HL-60 (cell line): ENCODE measurements at regions not wholly inside any gene's neighbourhood (a gene's known extent, or its start where the extent isn't known, plus 50 kb on each side); places are given as distances from the start of the nearest gene placed in this dataset.

Experiments
- DNase-seq, 2 experiments: peaks; one replicate each; pipeline ENCODE4 v3.0.0-alpha.2; 2010 to 2020; ENCODE audit warnings: low read depth in 1 of 2, low spot score in 1 of 2
- H3K27ac ChIP-seq: fragments of 250-450 bp; sonication (Bioruptor Pico); replicated peaks from 2 replicates; pipeline ENCODE4 v1.5.1; 2020; ENCODE audit warnings: mild to moderate bottlenecking, moderate library complexity
- H3K27me3 ChIP-seq: fragments of 250-450 bp; sonication (Bioruptor Pico); 2 replicates; pipeline ENCODE4 v1.5.1; 2021; ENCODE audit warnings: mild to moderate bottlenecking, moderate library complexity; ENCODE audit not compliant: insufficient read depth, poor library complexity, severe bottlenecking
- H3K4me3 ChIP-seq: replicated peaks from 2 replicates; pipeline ENCODE4 v1.5.1; 2011; ENCODE audit warnings: mild to moderate bottlenecking, control low read depth, low read length; ENCODE audit not compliant: insufficient read depth
- GABPA ChIP-seq: IDR thresholded peaks from 2 replicates; pipeline ENCODE4 v1.6.1; 2012; ENCODE audit warnings: low read depth
- POLR2AphosphoS5 ChIP-seq: IDR thresholded peaks from 2 replicates; pipeline ENCODE4 v1.6.1; 2012; ENCODE audit warnings: low read depth
- SPI1 ChIP-seq: IDR thresholded peaks from 2 replicates; pipeline ENCODE4 v1.6.1; 2012; ENCODE audit warnings: low read depth, mild to moderate bottlenecking, borderline replicate concordance
- TF ChIP-seq, protein P1 (sequence below): IDR thresholded peaks from 2 replicates; pipeline ENCODE4 v1.6.1; 2012; ENCODE audit warnings: low read depth; ENCODE audit not compliant: insufficient replicate concordance
- TF ChIP-seq, protein P2 (sequence below): IDR thresholded peaks from one replicate; pipeline ENCODE4 v1.5.1; 2011; ENCODE audit warnings: low read length, control low read depth, inconsistent platforms; ENCODE audit not compliant: insufficient read depth

DNA sequence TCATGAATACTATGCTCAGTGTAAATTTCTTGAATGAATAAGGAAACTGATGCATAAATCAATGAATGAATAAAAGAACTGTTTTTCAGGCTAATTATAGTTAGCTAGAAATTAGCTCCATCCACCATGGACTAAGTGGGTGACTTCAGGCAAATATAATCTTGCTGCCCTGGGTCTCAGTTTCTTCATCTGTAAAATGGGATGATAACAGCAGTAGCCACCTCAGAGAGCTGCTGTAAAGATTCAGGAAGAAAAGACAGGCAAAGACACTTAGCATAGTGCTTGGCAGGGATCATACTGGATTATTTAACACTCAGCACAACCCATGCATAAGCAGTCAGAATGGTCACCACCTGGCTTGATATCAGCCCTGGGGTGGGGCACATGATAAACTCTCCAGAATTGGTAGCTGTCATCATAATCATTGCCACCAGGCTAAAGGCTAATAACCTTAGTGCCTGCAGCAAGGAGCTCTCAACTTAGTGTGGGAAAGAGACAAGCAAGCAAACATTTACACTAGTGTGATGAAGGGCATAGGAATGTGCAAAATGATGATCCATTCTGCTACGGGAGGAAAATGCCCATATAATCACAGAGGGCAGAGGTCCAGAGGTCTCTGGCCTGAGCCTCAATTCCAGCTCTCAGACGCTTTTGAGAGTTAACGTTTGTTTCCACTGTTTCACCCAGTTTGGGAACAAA is 234.7 kb upstream of the TBX3 start:
- no peaks in the 10 kb centered on the region for H3K27me3 ChIP-seq
- no peak for TF ChIP-seq POLR2AphosphoS5
- TF ChIP-seq, protein P1, sequence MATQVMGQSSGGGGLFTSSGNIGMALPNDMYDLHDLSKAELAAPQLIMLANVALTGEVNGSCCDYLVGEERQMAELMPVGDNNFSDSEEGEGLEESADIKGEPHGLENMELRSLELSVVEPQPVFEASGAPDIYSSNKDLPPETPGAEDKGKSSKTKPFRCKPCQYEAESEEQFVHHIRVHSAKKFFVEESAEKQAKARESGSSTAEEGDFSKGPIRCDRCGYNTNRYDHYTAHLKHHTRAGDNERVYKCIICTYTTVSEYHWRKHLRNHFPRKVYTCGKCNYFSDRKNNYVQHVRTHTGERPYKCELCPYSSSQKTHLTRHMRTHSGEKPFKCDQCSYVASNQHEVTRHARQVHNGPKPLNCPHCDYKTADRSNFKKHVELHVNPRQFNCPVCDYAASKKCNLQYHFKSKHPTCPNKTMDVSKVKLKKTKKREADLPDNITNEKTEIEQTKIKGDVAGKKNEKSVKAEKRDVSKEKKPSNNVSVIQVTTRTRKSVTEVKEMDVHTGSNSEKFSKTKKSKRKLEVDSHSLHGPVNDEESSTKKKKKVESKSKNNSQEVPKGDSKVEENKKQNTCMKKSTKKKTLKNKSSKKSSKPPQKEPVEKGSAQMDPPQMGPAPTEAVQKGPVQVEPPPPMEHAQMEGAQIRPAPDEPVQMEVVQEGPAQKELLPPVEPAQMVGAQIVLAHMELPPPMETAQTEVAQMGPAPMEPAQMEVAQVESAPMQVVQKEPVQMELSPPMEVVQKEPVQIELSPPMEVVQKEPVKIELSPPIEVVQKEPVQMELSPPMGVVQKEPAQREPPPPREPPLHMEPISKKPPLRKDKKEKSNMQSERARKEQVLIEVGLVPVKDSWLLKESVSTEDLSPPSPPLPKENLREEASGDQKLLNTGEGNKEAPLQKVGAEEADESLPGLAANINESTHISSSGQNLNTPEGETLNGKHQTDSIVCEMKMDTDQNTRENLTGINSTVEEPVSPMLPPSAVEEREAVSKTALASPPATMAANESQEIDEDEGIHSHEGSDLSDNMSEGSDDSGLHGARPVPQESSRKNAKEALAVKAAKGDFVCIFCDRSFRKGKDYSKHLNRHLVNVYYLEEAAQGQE, result no peak
- no peak for TF ChIP-seq SPI1
- TF ChIP-seq GABPA, result no peak
- TF ChIP-seq, protein P2, sequence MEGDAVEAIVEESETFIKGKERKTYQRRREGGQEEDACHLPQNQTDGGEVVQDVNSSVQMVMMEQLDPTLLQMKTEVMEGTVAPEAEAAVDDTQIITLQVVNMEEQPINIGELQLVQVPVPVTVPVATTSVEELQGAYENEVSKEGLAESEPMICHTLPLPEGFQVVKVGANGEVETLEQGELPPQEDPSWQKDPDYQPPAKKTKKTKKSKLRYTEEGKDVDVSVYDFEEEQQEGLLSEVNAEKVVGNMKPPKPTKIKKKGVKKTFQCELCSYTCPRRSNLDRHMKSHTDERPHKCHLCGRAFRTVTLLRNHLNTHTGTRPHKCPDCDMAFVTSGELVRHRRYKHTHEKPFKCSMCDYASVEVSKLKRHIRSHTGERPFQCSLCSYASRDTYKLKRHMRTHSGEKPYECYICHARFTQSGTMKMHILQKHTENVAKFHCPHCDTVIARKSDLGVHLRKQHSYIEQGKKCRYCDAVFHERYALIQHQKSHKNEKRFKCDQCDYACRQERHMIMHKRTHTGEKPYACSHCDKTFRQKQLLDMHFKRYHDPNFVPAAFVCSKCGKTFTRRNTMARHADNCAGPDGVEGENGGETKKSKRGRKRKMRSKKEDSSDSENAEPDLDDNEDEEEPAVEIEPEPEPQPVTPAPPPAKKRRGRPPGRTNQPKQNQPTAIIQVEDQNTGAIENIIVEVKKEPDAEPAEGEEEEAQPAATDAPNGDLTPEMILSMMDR, result no peak
- H3K27ac ChIP-seq, result no peak overlapping the region
- no peak overlapping the region for H3K4me3 ChIP-seq
- DNase-seq, result no peak

DNA sequence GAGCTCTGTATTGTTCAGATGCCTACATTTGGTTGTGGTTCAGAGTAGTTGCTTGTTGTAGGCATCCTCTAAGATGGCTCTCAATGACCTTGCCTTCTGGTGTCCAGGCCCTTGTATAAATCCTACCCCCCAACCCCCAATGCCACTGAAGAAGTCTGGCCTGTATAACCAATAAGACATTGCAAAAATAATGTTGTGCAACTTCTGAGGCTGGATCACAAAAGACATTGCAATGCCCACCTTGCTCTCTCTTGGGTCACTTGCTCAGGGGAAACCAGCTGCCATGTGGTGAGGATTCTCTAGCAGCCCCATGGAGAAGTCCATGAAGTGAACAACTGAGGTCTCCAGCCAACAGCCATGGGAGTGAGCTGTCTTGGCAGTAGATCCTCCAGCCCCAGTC is 234.0 kb upstream of the TBX3 start:
- DNase-seq, result no peak
- H3K4me3 ChIP-seq, result no peak overlapping the region
- TF ChIP-seq GABPA, result no peak
- TF ChIP-seq, protein P2, result no peak
- TF ChIP-seq POLR2AphosphoS5, result no peak
- TF ChIP-seq, protein P1, result no peak
- TF ChIP-seq SPI1, result no peak

DNA sequence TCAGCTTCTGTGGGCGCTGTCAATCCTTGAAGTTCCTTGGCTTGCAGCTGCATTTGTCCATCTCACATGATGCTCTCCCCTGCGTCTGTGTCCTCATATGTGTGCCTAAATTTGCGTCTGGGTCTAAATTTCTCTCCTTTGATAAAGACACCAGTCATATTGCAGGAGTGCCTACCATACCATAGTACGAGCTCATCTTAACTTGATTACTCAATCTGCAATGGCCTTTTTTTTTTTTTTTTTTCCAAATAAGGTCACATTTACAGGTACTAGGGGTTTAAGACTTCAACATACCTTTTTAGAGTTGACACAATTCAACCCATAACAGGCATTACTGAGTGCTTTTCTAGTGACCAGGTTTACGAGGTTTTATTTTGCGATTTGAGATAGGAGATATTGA is 233.3 kb upstream of the TBX3 start:
- no peak for DNase-seq
- TF ChIP-seq, protein P1, result no peak
- TF ChIP-seq SPI1 (no peak), GABPA (no peak), POLR2AphosphoS5 (no peak)
- TF ChIP-seq, protein P2, result no peak
- Histone ChIP-seq H3K27me3 (peaks cover 3% of the 10 kb centered on the region), H3K27ac (no peak overlapping the region), H3K4me3 (no peak overlapping the region)

More for the DNA sequence above, 234.0 kb upstream of the TBX3 start:
- Histone ChIP-seq H3K27ac (no peak overlapping the region), H3K27me3 (no peaks in the 10 kb centered on the region)
